ENCODE measurements at regions not wholly inside any gene's neighbourhood (a gene's known extent, or its start where the extent isn't known, plus 50 kb on each side); places are given as distances from the start of the nearest gene placed in this dataset.

DNA sequence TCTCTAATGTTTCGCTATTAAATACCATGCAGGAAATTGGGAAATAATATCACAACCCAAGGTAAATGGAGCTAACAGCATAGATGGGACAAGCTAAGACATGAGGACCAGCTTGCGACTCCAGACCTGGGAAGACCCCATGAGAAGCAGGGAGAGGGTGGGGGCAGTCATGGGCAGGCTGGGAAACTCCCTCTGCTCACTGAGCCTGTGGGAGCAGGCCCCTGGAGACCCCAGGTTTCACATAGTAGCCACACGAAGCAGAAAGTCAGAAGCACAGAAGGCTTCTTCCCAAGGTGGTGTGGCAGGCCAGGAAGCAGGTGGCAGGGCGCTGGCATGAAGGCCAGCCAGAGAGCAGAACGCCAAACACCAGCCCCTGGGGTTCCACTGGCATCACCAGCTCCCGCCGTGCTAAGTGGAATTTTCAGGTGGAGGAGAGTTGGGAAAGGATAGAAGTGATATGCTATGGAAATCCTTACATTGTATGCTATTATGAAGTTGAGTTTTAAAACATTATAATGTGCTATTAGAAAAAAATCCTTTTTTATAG, 99.9 kb upstream of the RNF32 start:
- ATAC-seq (no peak), DNase-seq (no peak)
- Histone ChIP-seq H3K9me3 (no peaks in the 10 kb centered on the region), H3K4me3 (no peak overlapping the region), H3K4me1 (no peaks in the 10 kb centered on the region), H3K36me3 (no peaks in the 10 kb centered on the region), H3K27ac (no peak overlapping the region), H3K27me3 (no peaks in the 10 kb centered on the region)
- TF ChIP-seq, protein P1, sequence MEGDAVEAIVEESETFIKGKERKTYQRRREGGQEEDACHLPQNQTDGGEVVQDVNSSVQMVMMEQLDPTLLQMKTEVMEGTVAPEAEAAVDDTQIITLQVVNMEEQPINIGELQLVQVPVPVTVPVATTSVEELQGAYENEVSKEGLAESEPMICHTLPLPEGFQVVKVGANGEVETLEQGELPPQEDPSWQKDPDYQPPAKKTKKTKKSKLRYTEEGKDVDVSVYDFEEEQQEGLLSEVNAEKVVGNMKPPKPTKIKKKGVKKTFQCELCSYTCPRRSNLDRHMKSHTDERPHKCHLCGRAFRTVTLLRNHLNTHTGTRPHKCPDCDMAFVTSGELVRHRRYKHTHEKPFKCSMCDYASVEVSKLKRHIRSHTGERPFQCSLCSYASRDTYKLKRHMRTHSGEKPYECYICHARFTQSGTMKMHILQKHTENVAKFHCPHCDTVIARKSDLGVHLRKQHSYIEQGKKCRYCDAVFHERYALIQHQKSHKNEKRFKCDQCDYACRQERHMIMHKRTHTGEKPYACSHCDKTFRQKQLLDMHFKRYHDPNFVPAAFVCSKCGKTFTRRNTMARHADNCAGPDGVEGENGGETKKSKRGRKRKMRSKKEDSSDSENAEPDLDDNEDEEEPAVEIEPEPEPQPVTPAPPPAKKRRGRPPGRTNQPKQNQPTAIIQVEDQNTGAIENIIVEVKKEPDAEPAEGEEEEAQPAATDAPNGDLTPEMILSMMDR (IDR thresholded peaks at IDR 0.05): no peak
- WGBS, 2 donors: 82 to 85% methylated on average over 7 of the region's 7 CpGs
- intact Hi-C loops (cut with DNase I): no loop called here

DNA sequence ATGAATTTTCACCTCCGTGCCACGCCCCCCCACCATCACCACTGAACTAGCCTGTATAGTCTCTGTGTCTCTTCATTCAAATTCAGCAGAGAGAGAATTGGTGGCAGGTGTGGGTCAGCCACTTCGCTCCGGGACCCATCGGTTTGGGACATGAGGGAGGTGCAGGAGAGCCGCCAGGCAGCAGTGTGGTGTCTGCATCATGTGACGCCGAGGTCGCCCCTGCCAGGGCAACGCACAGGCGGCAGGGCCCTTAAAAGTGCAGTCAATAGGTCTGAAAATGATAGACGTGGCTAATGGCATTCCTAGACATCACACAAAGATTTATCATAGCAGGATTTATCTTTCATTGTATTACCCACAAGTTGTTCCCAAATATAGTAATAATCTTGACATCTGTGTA, 100.6 kb upstream of the RNF32 start:
- TF ChIP-seq, protein P1 (IDR thresholded peaks at IDR 0.05): no peak
- no peak overlapping the region for H3K27ac ChIP-seq
- 70 to 74% methylated on average over 12 of the region's 12 CpGs for WGBS, 2 donors
- no peak overlapping the region for H3K4me3 ChIP-seq
- H3K27me3 ChIP-seq: no peaks in the 10 kb centered on the region
- DNase-seq: no peak
- intact Hi-C loops (cut with DNase I): no loop called here
- no peaks in the 10 kb centered on the region for H3K9me3 ChIP-seq
- no peak for ATAC-seq
- no peaks in the 10 kb centered on the region for H3K4me1 ChIP-seq
- no peaks in the 10 kb centered on the region for H3K36me3 ChIP-seq

DNA sequence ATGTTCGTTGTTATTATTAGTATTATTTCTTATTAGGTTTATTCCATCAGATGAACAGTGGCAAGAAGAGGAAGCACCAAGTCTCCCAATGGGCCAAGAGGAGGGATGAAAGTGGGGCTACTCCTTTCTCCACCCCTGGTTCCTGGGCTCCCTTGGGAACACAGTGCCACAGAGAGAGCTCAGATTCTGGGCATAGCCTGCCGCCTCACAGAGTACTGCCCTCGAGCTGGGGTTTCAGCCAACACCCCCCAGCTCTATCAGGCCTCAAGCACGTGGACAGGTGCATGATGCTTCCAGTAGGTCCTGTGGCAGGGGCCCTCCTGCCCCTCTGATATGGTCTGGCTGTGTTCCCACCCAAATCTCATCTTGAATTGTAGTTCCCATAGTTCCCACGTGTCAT, 103.6 kb upstream of the RNF32 start:
- Histone ChIP-seq H3K4me3 (no peak overlapping the region), H3K9me3 (no peaks in the 10 kb centered on the region), H3K27me3 (no peaks in the 10 kb centered on the region), H3K27ac (no peak overlapping the region), H3K36me3 (no peaks in the 10 kb centered on the region), H3K4me1 (no peaks in the 10 kb centered on the region)
- 70 to 73% methylated on average over 5 of the region's 5 CpGs for WGBS, 2 donors
- no peak for DNase-seq
- intact Hi-C loops (cut with DNase I): no loop called here
- TF ChIP-seq, protein P1 (IDR thresholded peaks at IDR 0.05): no peak
- ATAC-seq: no peak

DNA sequence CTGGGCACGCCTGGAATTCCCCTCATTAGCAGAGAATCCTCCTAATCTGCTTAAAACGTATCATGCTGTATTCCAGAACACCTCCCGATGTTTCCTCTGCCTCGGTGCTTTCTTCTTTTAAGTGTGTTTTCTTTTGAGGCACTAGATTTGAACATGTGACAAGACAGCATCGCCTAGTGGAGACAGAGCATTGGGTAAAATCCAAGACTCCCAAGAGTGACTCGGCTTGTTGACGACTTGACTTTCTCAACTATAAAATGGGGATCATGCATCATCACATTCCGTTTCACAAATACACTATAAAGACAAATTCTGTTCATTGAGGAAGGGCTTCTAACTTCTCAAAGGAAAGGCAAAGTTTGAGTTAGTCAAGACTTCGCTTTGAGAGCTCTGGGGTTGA, 105.6 kb upstream of the RNF32 start:
- 74 to 76% methylated on average over 9 of the region's 9 CpGs for WGBS, 2 donors
- H3K4me1 ChIP-seq: no peaks in the 10 kb centered on the region
- no peaks in the 10 kb centered on the region for H3K27me3 ChIP-seq
- intact Hi-C loops (cut with DNase I): no loop called here
- H3K9me3 ChIP-seq: no peaks in the 10 kb centered on the region
- ATAC-seq: no peak
- H3K36me3 ChIP-seq: no peaks in the 10 kb centered on the region
- DNase-seq: no peak
- no peak overlapping the region for H3K27ac ChIP-seq
- no peak overlapping the region for H3K4me3 ChIP-seq
- TF ChIP-seq, protein P1 (IDR thresholded peaks at IDR 0.05): no peak

Data from heart right ventricle (tissue), 16 donors.